ENCODE measurements at regions not wholly inside any gene's neighbourhood (a gene's known extent, or its start where the extent isn't known, plus 50 kb on each side); places are given as distances from the start of the nearest gene placed in this dataset.
"Not testable (repeated sequence)": the region's sequence is repeated elsewhere in the genome, so short reads cannot be mapped to it uniquely, and the experiment has no call there.

GRCh38 chr5:19229179-19229835 lies 758.7 kb downstream of the CDH18 start:
- intact Hi-C loops (cut with DNase I): no loop called here
- no peak for DNase-seq

- intact Hi-C loops (cut with DNase I): no loop called here
- DNase-seq: no peak
Observed at GRCh38 chr5:19233573-19233972, 754.4 kb downstream of the CDH18 start.

- intact Hi-C loops (cut with DNase I): no loop called here
- DNase-seq: no peak
Observed at GRCh38 chr5:19235101-19235584, 752.9 kb downstream of the CDH18 start.

- intact Hi-C loops (cut with DNase I): no loop called here
- no peak for DNase-seq
Observed at GRCh38 chr5:19240170-19240569, 747.8 kb downstream of the CDH18 start.

- intact Hi-C loops (cut with DNase I): no loop called here
- DNase-seq: no peak
Observed at GRCh38 chr5:19241690-19242089, 746.3 kb downstream of the CDH18 start.

GRCh38 chr5:19246191-19246590 lies 741.8 kb downstream of the CDH18 start:
- DNase-seq; intact Hi-C loops (cut with DNase I): not testable (repeated sequence)

GRCh38 chr5:19247302-19247701 lies 740.7 kb downstream of the CDH18 start:
- no peak for DNase-seq
- intact Hi-C loops (cut with DNase I): no loop called here

- DNase-seq: no peak
- intact Hi-C loops (cut with DNase I): no loop called here
Observed at GRCh38 chr5:19256036-19256435, 732.0 kb downstream of the CDH18 start.

- no peak for DNase-seq
- intact Hi-C loops (cut with DNase I): no loop called here
Observed at GRCh38 chr5:19258686-19259085, 729.3 kb downstream of the CDH18 start.

GRCh38 chr5:19261879-19262278 lies 726.1 kb downstream of the CDH18 start:
- DNase-seq: no peak
- intact Hi-C loops (cut with DNase I): no loop called here

- intact Hi-C loops (cut with DNase I): no loop called here
- DNase-seq: no peak
Observed at GRCh38 chr5:19264821-19265220, 723.2 kb downstream of the CDH18 start.

- intact Hi-C loops (cut with DNase I): no loop called here
- no peak for DNase-seq
Observed at GRCh38 chr5:19266791-19267190, 721.2 kb downstream of the CDH18 start.

GRCh38 chr5:19270153-19270552 lies 717.8 kb downstream of the CDH18 start:
- intact Hi-C loops (cut with DNase I): no loop called here
- peak in 18 of 42 donors; percentile 9 to 68 (median 24) for DNase-seq

GRCh38 chr5:19274578-19274977 lies 713.4 kb downstream of the CDH18 start:
- no peak for DNase-seq
- intact Hi-C loops (cut with DNase I): no loop called here

- DNase-seq: no peak
- intact Hi-C loops (cut with DNase I): no loop called here
Observed at GRCh38 chr5:19285286-19285685, 702.7 kb downstream of the CDH18 start.

- DNase-seq; intact Hi-C loops (cut with DNase I): not testable (repeated sequence)
Observed at GRCh38 chr5:19287548-19288277, 700.3 kb downstream of the CDH18 start.

GRCh38 chr5:19288311-19288710 lies 699.7 kb downstream of the CDH18 start:
- intact Hi-C loops (cut with DNase I); DNase-seq: not testable (repeated sequence)

GRCh38 chr5:19297934-19298333 lies 690.1 kb downstream of the CDH18 start:
- intact Hi-C loops (cut with DNase I): no loop called here

GRCh38 chr5:19301271-19301670 lies 686.7 kb downstream of the CDH18 start:
- DNase-seq: no peak
- intact Hi-C loops (cut with DNase I): no loop called here

More at GRCh38 chr5:19297934-19298333, 690.1 kb downstream of the CDH18 start:
- no peak for DNase-seq

- intact Hi-C loops (cut with DNase I): no loop called here
Observed at GRCh38 chr5:19314840-19315239, 673.2 kb downstream of the CDH18 start.

GRCh38 chr5:19319252-19319651 lies 668.7 kb downstream of the CDH18 start:
- no peak for DNase-seq
- intact Hi-C loops (cut with DNase I): no loop called here

More at GRCh38 chr5:19314840-19315239, 673.2 kb downstream of the CDH18 start:
- DNase-seq: no peak

Measured in head of caudate nucleus (tissue), 42 donors.